Stimulated activated CD4-positive, alpha-beta T cell treated with anti-CD3 and anti-CD28 coated beads, Interleukin-2, amount 100 ng/mL, for 48 hours (primary cell): ENCODE measurements at regions not wholly inside any gene's neighbourhood (a gene's known extent, or its start where the extent isn't known, plus 50 kb on each side); places are given as distances from the start of the nearest gene placed in this dataset.
"Not testable (repeated sequence)": the region's sequence is repeated elsewhere in the genome, so short reads cannot be mapped to it uniquely, and the experiment has no call there.

Source experiments
- DNase-seq, 2 donors: peaks; one replicate each; pipeline ENCODE4 v3.0.0-alpha.2; 2020

GRCh38 chr18:22044474-22045220 is 124.7 kb upstream of the GATA6 start:
- DNase-seq = no peak

- no peak for DNase-seq
Observed at GRCh38 chr18:22045221-22045918, 124.0 kb upstream of the GATA6 start.

GRCh38 chr18:22046473-22046872 is 122.9 kb upstream of the GATA6 start:
- DNase-seq = no peak

- no peak for DNase-seq
Observed at GRCh38 chr18:22047485-22047884, 121.9 kb upstream of the GATA6 start.

GRCh38 chr18:22048221-22048620 is 121.2 kb upstream of the GATA6 start:
- no peak for DNase-seq

GRCh38 chr18:22048932-22049615 is 120.3 kb upstream of the GATA6 start:
- no peak for DNase-seq

- DNase-seq = no peak
Observed at GRCh38 chr18:22052405-22053105, 116.8 kb upstream of the GATA6 start.

- DNase-seq = no peak
Observed at GRCh38 chr18:22055466-22056238, 113.7 kb upstream of the GATA6 start.

- no peak for DNase-seq
Observed at GRCh38 chr18:22056950-22057349, 112.4 kb upstream of the GATA6 start.

GRCh38 chr18:22057908-22058527 is 111.4 kb upstream of the GATA6 start:
- DNase-seq = no peak

- DNase-seq = no peak
Observed at GRCh38 chr18:22060361-22060760, 109.0 kb upstream of the GATA6 start.

GRCh38 chr18:22063102-22063501 is 106.3 kb upstream of the GATA6 start:
- no peak for DNase-seq

GRCh38 chr18:22063672-22064071 is 105.7 kb upstream of the GATA6 start:
- DNase-seq = no peak

- DNase-seq = no peak
Observed at GRCh38 chr18:22064581-22064980, 104.8 kb upstream of the GATA6 start.

GRCh38 chr18:22065311-22065710 is 104.1 kb upstream of the GATA6 start:
- no peak for DNase-seq

GRCh38 chr18:22066083-22066485 is 103.3 kb upstream of the GATA6 start:
- DNase-seq = no peak

- no peak for DNase-seq
Observed at GRCh38 chr18:22067109-22067508, 102.3 kb upstream of the GATA6 start.

GRCh38 chr18:22067682-22068081 is 101.7 kb upstream of the GATA6 start:
- DNase-seq = no peak

- not testable (repeated sequence) for DNase-seq
Observed at GRCh38 chr18:22068784-22069183, 100.6 kb upstream of the GATA6 start.

GRCh38 chr18:22069916-22070315 is 99.5 kb upstream of the GATA6 start:
- no peak for DNase-seq

GRCh38 chr18:22073411-22073810 is 96.0 kb upstream of the GATA6 start:
- no peak for DNase-seq
